HEK293T (cell line): ENCODE measurements at regions not wholly inside any gene's neighbourhood (a gene's known extent, or its start where the extent isn't known, plus 50 kb on each side); places are given as distances from the start of the nearest gene placed in this dataset.
"Not testable (repeated sequence)": the region's sequence is repeated elsewhere in the genome, so short reads cannot be mapped to it uniquely, and the experiment has no call there.

Source experiments
- FOXK2 ChIP-seq: fragments of 450-650 bp; IDR thresholded peaks from 2 replicates; pipeline ENCODE4 v1.6.1; 2016; ENCODE audit warnings: mild to moderate bottlenecking
- TARDBP ChIP-seq: fragments of 450-650 bp; IDR thresholded peaks from 2 replicates; pipeline ENCODE4 v1.6.1; 2016

- TF ChIP-seq FOXK2, TARDBP: not testable (repeated sequence)
Observed at GRCh38 chr1:149288580-149288979, 185.2 kb upstream of the NBPF9 start.
